MM.1S (cell line): ENCODE measurements at regions not wholly inside any gene's neighbourhood (a gene's known extent, or its start where the extent isn't known, plus 50 kb on each side); places are given as distances from the start of the nearest gene placed in this dataset.

Experiments
- DNase-seq: peaks from one replicate; pipeline ENCODE4 v3.0.0-alpha.2; 2015
- H2AFZ ChIP-seq: fragments of 300-600 bp; sonication (generic); 2 replicates; pipeline ENCODE4 v1.6.0; 2016; ENCODE audit warnings: antibody characterized with exemption, low read length
- H3F3A ChIP-seq: fragments of 300-600 bp; sonication (generic); 2 replicates; pipeline ENCODE4 v1.6.1; 2016; ENCODE audit warnings: mild to moderate bottlenecking, antibody characterized with exemption, low read length, moderate library complexity, mixed read lengths; ENCODE audit not compliant: insufficient read depth
- H3K27ac ChIP-seq: fragments of 300-600 bp; sonication (generic); 2 replicates; pipeline ENCODE4 v1.5.1; 2016; ENCODE audit warnings: mild to moderate bottlenecking, low read length
- H3K27me3 ChIP-seq: fragments of 300-600 bp; sonication (generic); replicated peaks from 2 replicates; pipeline ENCODE4 v1.6.0; 2016; ENCODE audit warnings: low read length; ENCODE audit not compliant: insufficient read depth
- H3K36me3 ChIP-seq: fragments of 300-600 bp; sonication (generic); replicated peaks from 2 replicates; pipeline ENCODE4 v1.6.1; 2016; ENCODE audit warnings: mild to moderate bottlenecking, low read length, mixed read lengths; ENCODE audit not compliant: insufficient read depth
- H3K4me1 ChIP-seq: fragments of 300-600 bp; sonication (generic); 2 replicates; pipeline ENCODE4 v1.6.1; 2016; ENCODE audit warnings: low read length, mixed read lengths
- H3K4me2 ChIP-seq: fragments of 300-600 bp; sonication (generic); 2 replicates; pipeline ENCODE4 v1.6.0; 2016; ENCODE audit warnings: low read depth, low read length
- H3K4me3 ChIP-seq: fragments of 300-600 bp; sonication (generic); 2 replicates; pipeline ENCODE4 v1.5.1; 2016; ENCODE audit warnings: low read length, mixed read lengths
- H3K79me2 ChIP-seq: fragments of 300-600 bp; sonication (generic); 2 replicates; pipeline ENCODE4 v1.6.1; 2016; ENCODE audit warnings: mixed run types, low read length, mixed read lengths
- H3K9ac ChIP-seq: fragments of 300-600 bp; sonication (generic); 2 replicates; pipeline ENCODE4 v1.6.1; 2016; ENCODE audit warnings: low read length, mixed read lengths
- H3K9me2 ChIP-seq: fragments of 300-600 bp; sonication (generic); replicated peaks from 2 replicates; pipeline ENCODE4 v1.6.1; 2016; ENCODE audit warnings: mild to moderate bottlenecking, low read length, mixed read lengths; ENCODE audit not compliant: insufficient read depth
- H3K9me3 ChIP-seq: fragments of 300-600 bp; sonication (generic); replicated peaks from 2 replicates; pipeline ENCODE4 v1.6.1; 2016; ENCODE audit warnings: mild to moderate bottlenecking, low read length, mixed read lengths; ENCODE audit not compliant: insufficient read depth
- H4K20me1 ChIP-seq: fragments of 300-600 bp; sonication (generic); 2 replicates; pipeline ENCODE4 v1.6.1; 2016; ENCODE audit warnings: mild to moderate bottlenecking, low read length, moderate library complexity, mixed read lengths; ENCODE audit not compliant: insufficient read depth
- CTCF ChIP-seq: fragments of 300-600 bp; sonication (generic); IDR thresholded peaks from 2 replicates; pipeline ENCODE4 v1.5.1; 2016; ENCODE audit warnings: antibody characterized with exemption, low read length, mixed read lengths
- EZH2 ChIP-seq: fragments of 300-600 bp; sonication (generic); optimal IDR thresholded peaks from 2 replicates; pipeline ENCODE3; 2017; ENCODE audit warnings: low read depth, mild to moderate bottlenecking, antibody characterized with exemption, low read length, mixed read lengths
- EZH2phosphoT487 ChIP-seq: fragments of 300-600 bp; sonication (generic); IDR thresholded peaks from 2 replicates; pipeline ENCODE4 v1.6.1; 2018; ENCODE audit warnings: antibody characterized with exemption, low read length

GRCh38 chr21:21605521-21605920, 607.3 kb downstream of the NCAM2 start:
- Histone ChIP-seq H3K9me3 (no peaks in the 10 kb centered on the region), H3K79me2 (no peaks in the 10 kb centered on the region), H3K27me3 (no peaks in the 10 kb centered on the region), H3K4me2 (no peak overlapping the region), H3K4me1 (no peaks in the 10 kb centered on the region), H3K9me2 (no peaks in the 10 kb centered on the region), H2AFZ (no peak overlapping the region), H4K20me1 (no peaks in the 10 kb centered on the region), H3F3A (no peaks in the 10 kb centered on the region), H3K36me3 (no peaks in the 10 kb centered on the region), H3K4me3 (no peak overlapping the region), H3K27ac (no peak overlapping the region), H3K9ac (no peak overlapping the region)
- DNase-seq = no peak
- TF ChIP-seq EZH2phosphoT487 (no peak), EZH2 (no peak), CTCF (no peak)

- no peak for DNase-seq
- H3K4me1 ChIP-seq = no peaks in the 10 kb centered on the region
- H3K4me2 ChIP-seq = no peak overlapping the region
- H3K9me3 ChIP-seq = no peaks in the 10 kb centered on the region
- no peak overlapping the region for H2AFZ ChIP-seq
- H3K79me2 ChIP-seq = no peaks in the 10 kb centered on the region
- H3K27me3 ChIP-seq = no peaks in the 10 kb centered on the region
- no peak overlapping the region for H3K4me3 ChIP-seq
- H4K20me1 ChIP-seq = no peaks in the 10 kb centered on the region
- H3K27ac ChIP-seq = no peak overlapping the region
- H3F3A ChIP-seq = no peaks in the 10 kb centered on the region
- no peak for TF ChIP-seq EZH2phosphoT487
- no peak for TF ChIP-seq CTCF
- no peak for TF ChIP-seq EZH2
- H3K36me3 ChIP-seq = no peaks in the 10 kb centered on the region
- H3K9me2 ChIP-seq = no peaks in the 10 kb centered on the region
- no peak overlapping the region for H3K9ac ChIP-seq
These were observed 607.8 kb downstream of the NCAM2 start for GRCh38 chr21:21606041-21606440.

GRCh38 chr21:21612466-21612865, 614.3 kb downstream of the NCAM2 start:
- Histone ChIP-seq H3K9me3 (no peaks in the 10 kb centered on the region), H3K27ac (no peak overlapping the region), H3K4me2 (no peak overlapping the region), H3K36me3 (no peaks in the 10 kb centered on the region), H3K9me2 (no peaks in the 10 kb centered on the region), H3K4me3 (no peak overlapping the region), H3F3A (no peaks in the 10 kb centered on the region), H3K4me1 (no peaks in the 10 kb centered on the region), H3K9ac (no peak overlapping the region), H3K27me3 (no peaks in the 10 kb centered on the region), H2AFZ (no peak overlapping the region), H3K79me2 (no peaks in the 10 kb centered on the region), H4K20me1 (no peaks in the 10 kb centered on the region)
- DNase-seq = no peak
- TF ChIP-seq EZH2phosphoT487 (no peak), CTCF (no peak), EZH2 (no peak)

- Histone ChIP-seq H3K36me3 (no peaks in the 10 kb centered on the region), H3K9ac (no peak overlapping the region), H3K4me2 (no peak overlapping the region), H4K20me1 (no peaks in the 10 kb centered on the region), H3K27ac (no peak overlapping the region), H3K9me3 (no peaks in the 10 kb centered on the region), H2AFZ (no peak overlapping the region), H3F3A (no peaks in the 10 kb centered on the region), H3K27me3 (no peaks in the 10 kb centered on the region), H3K4me3 (no peak overlapping the region), H3K4me1 (no peaks in the 10 kb centered on the region), H3K9me2 (no peaks in the 10 kb centered on the region), H3K79me2 (no peaks in the 10 kb centered on the region)
- TF ChIP-seq EZH2 = no peak
- TF ChIP-seq EZH2phosphoT487 = no peak
- no peak for TF ChIP-seq CTCF
- DNase-seq = no peak
These were observed 616.8 kb downstream of the NCAM2 start for GRCh38 chr21:21614966-21615365.
